ENCODE measurements at regions not wholly inside any gene's neighbourhood (a gene's known extent, or its start where the extent isn't known, plus 50 kb on each side); places are given as distances from the start of the nearest gene placed in this dataset.

- DNase-seq (ENCODE audit: low spot score) (no peak), FAIRE-seq (no peak), ATAC-seq (no peak)
- Histone ChIP-seq H3K36me3 (replicated peaks in 1 of 2; ENCODE audit: control insufficient read depth in 1 of 2, insufficient read depth in 2 of 2, low read length in 2 of 2) (no peaks in the 10 kb centered on the region), H2AFZ (ENCODE audit: low read length) (no peak overlapping the region), H3K27me3 (ENCODE audit: control insufficient read depth in 1 of 2, insufficient read depth in 2 of 2, low read length in 2 of 2) (no peaks in the 10 kb centered on the region), H3K4me3 (replicated peaks in 1 of 3; ENCODE audit: insufficient read depth in 1 of 3, low read depth in 2 of 3, low read length in 3 of 3) (no peak overlapping the region), H3K4me2 (ENCODE audit: low read depth, low read length) (no peak overlapping the region), H3K4me1 (ENCODE audit: insufficient read depth, low read length) (no peaks in the 10 kb centered on the region), H3K9ac (ENCODE audit: insufficient read depth, low read depth, low read length) (no peak overlapping the region), H3K9me3 (ENCODE audit: low read length) (peaks cover 7% of the 10 kb centered on the region; the same call in 1 of the 2 replicates), H3K27ac (ENCODE audit: extremely low read length, insufficient read depth, low read length) (no peak overlapping the region), H3K79me2 (ENCODE audit: insufficient read depth, low read length) (no peaks in the 10 kb centered on the region), H4K20me1 (ENCODE audit: insufficient read depth, low read length) (no peaks in the 10 kb centered on the region)
- WGBS (ENCODE audit: low lambda C conversion rate) = 0% methylated on average over 1 of the region's 1 CpG
- intact Hi-C loops (cut with micrococcal nuclease; ENCODE audit: unreplicated experiment) (no loop called here), in situ Hi-C loops (cut with HindIII; ENCODE audit: extremely low pct_ligation_motif_present, low pct_unique_long_range_greater_than_20kb) (no loop called here)
- CTCF ChIA-PET (ENCODE audit: low intra/inter-chr PET ratio, low total read pairs) = no interaction called here
- POLR2A ChIA-PET = no interaction called here
- TF ChIP-seq ZBTB14 (CRISPR knock-in tag; IDR thresholded peaks at IDR 0.05) (no peak), MTA3 (CRISPR knock-in tag; IDR thresholded peaks at IDR 0.05) (no peak), SYNCRIP (IDR thresholded peaks at IDR 0.05; ENCODE audit: insufficient read depth, low read depth, low read length) (no peak), ZNF124 (CRISPR knock-in tag; IDR thresholded peaks at IDR 0.05) (no peak), MAFF (IDR thresholded peaks at IDR 0.05; ENCODE audit: low read depth, low read length) (peak; percentile 83), MAFK (conservative IDR thresholded peaks at IDR 0.05 in 1 of 2, IDR thresholded peaks at IDR 0.05 in 1 of 2; ENCODE audit: low read length in 2 of 2) (peak; percentile 80 to 92; a peak in 3 of 4 replicates), ZNF205 (CRISPR knock-in tag; IDR thresholded peaks at IDR 0.05) (no peak)
- no TSS peak for BruUV-seq (replicated peaks)
These were observed 121.7 kb downstream of the TUSC1 start for GRCh38 chr9:25556540-25556939.

GRCh38 chr9:25548847-25549246 lies 129.4 kb downstream of the TUSC1 start:
- Histone ChIP-seq H3K27ac (ENCODE audit: extremely low read length, insufficient read depth, low read length) (no peak overlapping the region), H3K79me2 (ENCODE audit: insufficient read depth, low read length) (no peaks in the 10 kb centered on the region), H3K9me3 (ENCODE audit: low read length) (peaks cover 7% of the 10 kb centered on the region), H2AFZ (ENCODE audit: low read length) (no peak overlapping the region), H3K4me1 (ENCODE audit: insufficient read depth, low read length) (no peaks in the 10 kb centered on the region), H4K20me1 (ENCODE audit: insufficient read depth, low read length) (no peaks in the 10 kb centered on the region), H3K36me3 (replicated peaks in 1 of 2; ENCODE audit: control insufficient read depth in 1 of 2, insufficient read depth in 2 of 2, low read length in 2 of 2) (no peaks in the 10 kb centered on the region), H3K27me3 (ENCODE audit: control insufficient read depth in 1 of 2, insufficient read depth in 2 of 2, low read length in 2 of 2) (no peaks in the 10 kb centered on the region), H3K4me3 (replicated peaks in 1 of 3; ENCODE audit: insufficient read depth in 1 of 3, low read depth in 2 of 3, low read length in 3 of 3) (no peak overlapping the region), H3K4me2 (ENCODE audit: low read depth, low read length) (no peak overlapping the region), H3K9ac (ENCODE audit: insufficient read depth, low read depth, low read length) (no peak overlapping the region)
- intact Hi-C loops (cut with micrococcal nuclease; ENCODE audit: unreplicated experiment) = no loop called here
- FAIRE-seq (no peak), ATAC-seq (no peak), DNase-seq (ENCODE audit: low spot score) (no peak)
- POLR2A ChIA-PET = no interaction called here
- CTCF ChIA-PET (ENCODE audit: low intra/inter-chr PET ratio, low total read pairs) = no interaction called here
- in situ Hi-C loops (cut with HindIII; ENCODE audit: extremely low pct_ligation_motif_present, low pct_unique_long_range_greater_than_20kb) = no loop called here
- WGBS (ENCODE audit: low lambda C conversion rate) = 5% methylated on average over 3 of the region's 3 CpGs
- BruUV-seq (replicated peaks) = no TSS peak
- TF ChIP-seq ZNF780A (CRISPR knock-in tag; IDR thresholded peaks at IDR 0.05) (no peak), HIC2 (CRISPR knock-in tag; IDR thresholded peaks at IDR 0.05; ENCODE audit: low read depth) (no peak), ZNF773 (CRISPR knock-in tag; IDR thresholded peaks at IDR 0.05; ENCODE audit: borderline replicate concordance) (no peak), ZBTB37 (CRISPR knock-in tag; IDR thresholded peaks at IDR 0.05) (no peak), ZNF580 (CRISPR knock-in tag; IDR thresholded peaks at IDR 0.05; ENCODE audit: borderline replicate concordance, low read depth) (no peak), RCOR2 (CRISPR knock-in tag; IDR thresholded peaks at IDR 0.05) (no peak), ZNF484 (CRISPR knock-in tag; IDR thresholded peaks at IDR 0.05; ENCODE audit: borderline replicate concordance, low read depth) (no peak), XBP1 (CRISPR knock-in tag; IDR thresholded peaks at IDR 0.05) (no peak), GABPB1 (CRISPR knock-in tag; IDR thresholded peaks at IDR 0.05) (no peak), BORCS8-MEF2B (CRISPR knock-in tag; IDR thresholded peaks at IDR 0.05) (no peak)

Data from HepG2 (cell line).